Hypothalamus (tissue), 51 donors: ENCODE measurements at regions not wholly inside any gene's neighbourhood (a gene's known extent, or its start where the extent isn't known, plus 50 kb on each side); places are given as distances from the start of the nearest gene placed in this dataset.
"Not testable (repeated sequence)": the region's sequence is repeated elsewhere in the genome, so short reads cannot be mapped to it uniquely, and the experiment has no call there.

Source experiments
- DNase-seq, 51 donors: peaks; one replicate each; lab custom pipeline; 2025; lab: John Stamatoyannopoulos, UW

DNA sequence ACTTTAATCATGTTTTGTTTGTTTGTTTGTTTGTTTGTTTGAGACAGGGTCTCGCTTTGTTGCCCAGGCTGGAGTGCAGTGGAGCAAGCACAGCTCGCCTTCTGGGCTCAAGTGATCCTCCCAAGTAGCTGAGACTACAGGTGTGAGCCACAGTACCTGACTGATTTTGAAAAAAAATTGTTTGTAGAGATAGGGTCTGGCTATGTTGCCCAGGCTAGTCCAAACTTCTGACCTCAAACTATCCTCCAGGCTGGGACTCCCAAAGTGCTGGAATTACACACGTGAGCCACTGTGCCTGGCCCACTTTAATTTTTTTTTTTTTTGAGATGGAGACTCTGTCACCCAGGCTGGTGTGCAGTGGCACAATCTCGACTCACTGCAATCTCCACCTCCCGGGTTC, 74.8 kb upstream of the CLDN5 start:
- DNase-seq, result no peak

DNA sequence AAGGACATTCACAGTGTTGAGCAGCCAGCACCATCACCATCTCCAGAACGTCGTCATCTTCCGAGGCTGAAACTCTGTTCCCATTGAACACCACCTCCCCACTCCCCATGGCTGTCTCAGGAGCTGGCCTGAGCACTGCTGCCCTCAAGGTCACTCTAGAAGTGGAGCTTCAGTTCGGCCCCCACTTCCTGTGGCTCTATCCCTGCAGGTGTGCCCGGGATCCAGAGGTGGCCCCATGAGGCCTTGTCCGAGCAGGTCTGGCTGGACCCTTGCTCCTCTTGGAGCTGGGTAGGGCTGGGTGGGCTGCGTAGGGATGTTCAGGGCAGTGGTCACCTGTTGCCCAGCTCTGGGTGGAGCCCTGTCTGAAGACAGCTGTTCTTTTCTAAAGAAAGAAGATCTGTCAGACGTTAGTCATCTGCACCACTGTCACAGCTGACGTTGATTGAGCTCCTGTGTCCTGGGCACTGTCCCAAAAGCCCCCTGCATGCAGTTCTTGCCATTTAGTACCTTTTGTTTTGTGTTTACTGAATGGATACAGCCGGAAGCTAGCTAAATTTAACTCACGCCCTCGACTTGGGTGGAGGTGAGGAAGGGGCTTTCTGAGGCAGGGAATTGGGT, 75.5 kb upstream of the CLDN5 start:
- no peak for DNase-seq

DNA sequence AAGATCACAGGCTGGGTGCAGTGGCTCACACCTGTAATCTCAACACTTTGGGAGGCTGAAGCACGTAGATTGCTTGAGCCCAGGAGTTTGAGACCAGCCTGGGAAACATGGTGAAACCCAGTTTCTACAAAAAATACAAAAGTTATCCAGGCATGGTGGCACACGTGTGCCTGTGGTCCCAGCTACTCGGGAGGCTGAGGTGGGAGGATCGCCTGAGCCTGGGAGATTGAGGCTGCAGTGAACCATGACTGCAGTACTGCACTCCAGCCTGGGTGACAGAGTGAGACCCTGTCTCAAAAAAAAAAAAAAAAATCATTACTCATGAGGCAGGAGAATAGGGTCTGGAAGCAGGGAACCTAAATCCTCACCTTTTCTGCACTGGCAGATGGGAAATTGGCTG, 79.1 kb upstream of the CLDN5 start:
- not testable (repeated sequence) for DNase-seq

DNA sequence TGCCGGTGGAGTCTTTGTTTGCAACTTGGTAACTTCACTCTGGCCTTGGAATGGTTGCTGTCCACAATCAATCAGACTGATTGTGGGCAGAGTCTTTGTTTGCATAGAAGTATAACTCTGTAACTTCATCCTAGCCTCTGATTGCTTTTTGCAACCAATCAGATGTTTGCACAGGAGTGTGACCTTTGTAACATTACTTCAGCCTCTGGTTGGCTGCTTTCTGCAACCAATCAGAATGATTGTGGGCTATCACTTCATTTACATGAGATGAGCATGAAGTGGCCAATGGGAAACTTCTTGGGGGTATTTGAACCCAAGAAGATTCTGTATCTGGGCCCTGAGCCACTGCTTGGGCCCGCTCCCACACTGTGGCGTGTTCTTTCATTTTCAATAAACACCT, 79.6 kb upstream of the CLDN5 start:
- no peak for DNase-seq

DNA sequence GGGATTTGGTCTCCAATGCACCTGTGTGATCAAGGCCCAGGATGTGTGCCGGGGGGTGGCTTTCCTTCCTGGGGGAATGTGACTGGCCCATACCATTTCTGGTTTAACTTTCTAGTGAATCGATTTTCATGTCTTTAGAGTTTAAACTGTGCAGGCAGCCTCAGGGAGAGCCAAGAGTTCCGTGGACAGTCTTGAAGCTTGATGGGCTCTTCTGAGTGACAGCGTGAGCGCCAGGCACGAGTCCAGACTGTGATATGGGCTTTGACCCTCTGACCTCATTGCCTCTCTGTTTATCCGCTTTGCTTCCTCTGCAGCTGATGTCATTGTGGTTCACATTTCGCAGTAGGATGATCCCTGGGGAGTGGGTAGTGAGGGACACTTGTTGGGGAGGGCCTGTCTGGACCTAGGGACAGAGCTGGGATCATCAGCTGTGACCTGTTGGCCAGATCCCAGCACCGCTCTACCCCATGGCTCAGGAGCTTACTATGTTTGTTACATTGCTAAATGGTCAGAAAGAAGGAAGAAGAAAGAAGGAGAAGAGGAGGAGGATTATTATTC, 80.6 kb upstream of the CLDN5 start:
- DNase-seq, result no peak

DNA sequence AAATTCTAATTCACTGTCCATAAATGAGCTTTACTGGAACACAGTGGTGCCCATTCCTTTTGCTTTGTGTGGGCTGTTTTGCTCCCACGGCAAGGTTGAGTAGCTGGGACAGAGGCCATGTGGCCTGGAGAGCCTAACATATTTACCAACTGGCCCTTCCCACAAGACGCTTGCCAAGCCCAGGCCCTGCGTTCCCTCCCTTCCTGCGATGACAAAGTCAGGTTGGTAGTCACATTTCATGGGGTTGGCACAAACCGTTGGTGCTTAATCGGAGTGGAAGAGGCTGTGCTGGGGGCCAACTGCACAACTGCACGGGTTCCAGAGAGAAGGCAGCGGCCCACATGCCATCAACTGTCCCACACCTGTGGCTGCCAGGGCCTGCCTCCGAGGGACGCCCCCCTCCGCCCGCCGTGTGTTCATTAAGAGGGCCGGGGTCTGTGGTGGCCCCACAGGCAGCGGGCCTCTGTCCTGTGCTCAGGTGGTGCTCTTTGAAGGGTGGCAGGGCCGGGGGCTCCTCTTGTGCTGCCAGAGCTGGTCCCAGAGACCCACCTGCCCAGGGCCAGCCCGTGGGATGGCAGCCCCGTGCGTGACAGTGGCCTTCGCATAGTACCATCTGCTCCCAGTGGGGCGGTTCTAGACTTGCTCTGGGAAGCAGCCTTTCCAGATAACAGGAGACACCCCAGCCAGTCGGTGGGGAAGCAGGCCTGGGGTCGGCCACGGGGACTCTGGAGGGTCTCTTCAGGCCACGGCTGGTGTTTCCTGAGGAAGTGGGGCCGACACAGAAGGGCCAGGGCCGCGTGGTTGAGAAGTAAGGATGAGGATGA, 81.5 kb upstream of the CLDN5 start:
- DNase-seq, result no peak

DNA sequence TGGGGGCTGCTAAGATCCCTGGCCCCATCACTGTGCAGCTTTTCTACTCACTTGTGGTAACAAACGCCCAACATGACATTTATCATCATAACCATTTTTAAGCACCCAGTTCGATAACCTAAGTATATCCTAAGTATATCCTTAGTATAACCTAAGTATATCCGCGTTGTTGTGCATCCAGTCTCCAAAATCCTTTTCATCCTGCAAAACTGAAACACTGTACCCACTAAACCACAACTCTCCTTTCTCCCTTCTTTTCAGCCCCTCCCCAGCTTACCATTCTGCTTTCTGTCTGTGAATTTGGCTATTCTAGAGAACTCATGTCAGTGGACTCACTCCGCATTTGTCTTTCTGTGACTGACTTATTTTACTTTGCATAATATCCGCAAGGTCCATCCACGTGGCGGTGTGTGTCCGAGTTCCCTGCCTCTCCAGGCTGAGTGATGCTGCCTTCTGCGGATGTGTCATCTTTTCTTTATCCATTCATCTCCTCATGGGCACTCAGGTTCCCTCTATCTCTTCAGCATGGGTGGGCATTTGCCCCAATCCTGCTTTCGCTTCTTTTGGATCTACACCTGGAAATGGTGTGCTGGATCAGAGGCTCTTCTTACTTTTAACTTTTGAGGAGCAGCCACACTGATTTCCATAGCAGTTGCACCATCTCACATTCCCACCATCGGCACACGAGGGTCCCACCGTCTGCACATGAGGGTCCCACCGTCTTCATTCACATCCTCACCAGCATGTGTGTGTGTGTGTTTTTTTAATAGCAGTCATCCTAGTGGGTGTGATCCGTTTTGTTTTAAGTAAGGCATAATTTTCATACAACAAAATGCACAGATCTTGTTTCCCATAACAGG, 82.4 kb upstream of the CLDN5 start:
- no peak for DNase-seq

DNA sequence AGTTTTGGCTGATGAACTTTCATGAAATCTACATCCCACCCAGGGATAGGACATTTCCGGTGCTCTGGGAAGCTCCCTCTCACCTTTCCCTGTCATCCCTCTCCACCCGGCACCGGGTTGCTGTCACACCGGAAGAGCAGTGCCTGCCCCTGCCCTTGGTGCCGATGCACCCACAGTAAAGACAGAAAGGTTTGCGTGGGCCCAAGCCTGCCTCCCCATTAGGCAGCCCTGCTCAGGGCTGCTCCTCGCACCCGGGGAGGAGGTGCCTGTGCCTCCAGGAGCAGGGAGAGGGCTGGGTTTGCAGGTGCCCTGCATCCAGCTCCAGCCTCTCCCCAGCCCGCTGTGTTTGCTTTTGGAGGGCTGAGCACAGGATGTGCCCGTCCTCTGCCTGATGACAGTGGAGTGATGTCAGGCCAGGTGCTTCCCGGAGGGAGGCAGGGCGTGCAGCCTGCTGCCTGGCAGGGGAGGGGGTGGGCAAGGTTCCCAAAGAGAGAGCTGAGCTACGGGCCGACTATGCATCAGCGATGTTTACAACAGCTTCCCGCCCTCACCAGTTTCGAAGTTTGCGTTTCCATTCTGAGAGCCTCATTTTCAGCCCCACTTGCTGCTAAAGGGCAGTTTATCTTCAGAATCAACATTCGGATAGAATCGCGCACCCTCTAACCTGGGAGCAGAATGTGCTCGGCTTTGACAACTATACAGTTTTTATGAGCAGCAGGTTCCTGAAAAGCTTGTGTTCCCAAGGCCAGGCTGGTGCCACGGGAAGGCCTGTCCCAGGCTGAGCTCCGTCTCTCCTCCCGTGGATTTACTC, 83.2 kb upstream of the CLDN5 start:
- no peak for DNase-seq

DNA sequence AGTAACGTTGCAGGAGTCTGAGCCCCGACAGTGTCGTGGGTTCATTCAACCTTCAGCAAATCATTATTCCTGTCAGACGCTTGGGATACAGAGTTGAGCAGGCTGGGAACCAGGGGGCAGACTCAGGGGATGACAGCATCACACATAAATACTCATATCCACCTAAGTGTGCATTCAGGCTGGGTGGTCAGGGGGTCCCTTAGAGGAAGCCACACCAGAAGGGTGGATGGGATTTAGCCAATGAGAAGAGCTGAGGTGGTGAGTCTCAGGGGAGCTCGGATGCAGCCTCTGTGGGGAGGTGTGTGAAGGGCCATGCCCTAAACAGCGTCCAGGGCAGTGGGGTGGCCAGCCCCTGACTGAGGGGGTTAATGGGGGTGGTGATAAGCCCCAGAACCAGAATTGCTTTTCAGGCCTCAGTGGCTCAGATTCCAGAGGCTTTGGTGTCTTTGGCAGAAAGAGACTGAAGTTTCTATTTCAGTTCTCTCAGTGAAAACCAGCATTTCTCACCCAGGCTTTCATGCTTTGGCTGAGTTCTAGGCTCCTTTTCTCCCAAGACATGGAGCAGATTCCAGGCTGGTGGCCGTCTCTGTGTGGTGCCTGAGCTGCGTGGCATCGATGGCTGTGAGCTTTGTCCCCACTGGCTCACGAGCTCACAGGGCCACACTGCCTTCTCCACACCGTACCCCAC, 83.9 kb upstream of the CLDN5 start:
- DNase-seq, result no peak

DNA sequence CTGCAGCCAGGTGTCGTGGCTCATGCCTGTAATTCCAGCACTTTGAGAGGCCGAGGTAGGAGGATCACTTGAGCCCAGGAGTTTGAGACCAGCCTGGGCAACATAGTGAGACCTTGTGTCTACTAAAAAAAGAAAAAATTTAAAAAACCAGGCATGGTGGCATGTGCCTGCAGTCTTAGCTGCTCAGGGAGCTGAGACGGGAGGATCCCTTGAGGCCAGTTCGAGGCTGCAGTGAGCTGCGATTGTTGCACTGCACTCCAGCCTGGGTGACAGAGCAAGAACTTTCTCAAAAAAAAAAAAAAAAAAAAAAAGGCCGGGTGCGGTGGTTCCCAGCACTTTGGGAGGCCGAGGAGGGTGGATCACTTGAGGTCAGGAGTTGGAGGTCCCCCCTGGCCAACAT, 85.5 kb upstream of the CLDN5 start:
- DNase-seq, result not testable (repeated sequence)

DNA sequence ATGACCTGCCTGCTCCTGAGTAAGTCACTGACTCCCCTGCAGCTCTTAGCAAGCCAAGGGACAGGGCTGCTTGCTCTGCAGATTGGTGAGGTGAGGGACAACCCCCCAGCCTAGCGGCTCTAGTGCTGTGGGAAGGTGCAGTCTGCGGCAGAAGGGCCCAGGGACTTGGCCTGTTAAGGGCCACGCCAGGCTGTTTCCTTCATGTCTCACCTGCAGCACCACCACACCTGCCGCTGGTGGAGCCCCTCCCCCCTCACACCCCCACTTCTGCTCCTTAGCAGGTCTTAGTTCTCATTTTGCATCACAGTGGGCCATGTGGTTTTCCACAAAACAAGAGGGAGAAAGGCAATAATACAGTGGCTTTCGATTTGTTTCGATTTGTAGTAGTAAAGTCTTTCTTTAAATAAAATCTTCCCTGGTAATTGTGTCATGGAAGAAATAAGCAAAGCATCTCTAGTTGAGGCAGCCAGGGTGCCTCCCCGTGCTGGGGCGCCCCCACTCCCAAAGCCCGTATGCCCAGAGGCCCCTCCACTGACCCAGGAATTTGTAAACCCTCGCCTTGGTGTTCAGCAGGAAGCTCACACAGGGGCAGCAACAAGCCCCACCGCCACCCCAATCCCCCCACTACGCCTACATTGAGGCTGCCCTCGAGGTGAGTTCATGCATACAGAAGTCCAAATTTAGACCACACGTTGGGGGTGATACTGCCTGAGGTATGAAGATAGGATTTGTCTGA, 86.5 kb upstream of the CLDN5 start:
- no peak for DNase-seq

DNA sequence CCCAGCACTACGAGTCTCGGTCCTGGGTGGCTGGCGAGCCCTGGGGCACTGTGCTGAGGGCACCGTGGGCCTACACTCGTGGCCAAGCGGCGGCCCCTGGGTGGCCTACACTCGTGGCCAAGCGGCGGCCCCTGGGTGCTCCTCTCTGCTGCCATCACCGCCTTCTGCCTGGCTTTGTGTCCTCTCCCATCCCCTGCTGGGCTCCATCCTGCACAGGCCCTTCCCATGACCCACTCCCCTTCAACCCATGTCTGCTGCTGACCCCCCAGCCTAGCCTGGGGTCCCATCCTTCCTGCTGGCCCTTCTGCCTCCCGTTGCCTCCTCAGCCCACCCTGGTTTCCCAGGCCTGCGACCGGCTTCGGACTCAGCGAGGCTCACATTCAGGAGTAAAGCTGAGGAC, 87.4 kb upstream of the CLDN5 start:
- DNase-seq, result no peak

DNA sequence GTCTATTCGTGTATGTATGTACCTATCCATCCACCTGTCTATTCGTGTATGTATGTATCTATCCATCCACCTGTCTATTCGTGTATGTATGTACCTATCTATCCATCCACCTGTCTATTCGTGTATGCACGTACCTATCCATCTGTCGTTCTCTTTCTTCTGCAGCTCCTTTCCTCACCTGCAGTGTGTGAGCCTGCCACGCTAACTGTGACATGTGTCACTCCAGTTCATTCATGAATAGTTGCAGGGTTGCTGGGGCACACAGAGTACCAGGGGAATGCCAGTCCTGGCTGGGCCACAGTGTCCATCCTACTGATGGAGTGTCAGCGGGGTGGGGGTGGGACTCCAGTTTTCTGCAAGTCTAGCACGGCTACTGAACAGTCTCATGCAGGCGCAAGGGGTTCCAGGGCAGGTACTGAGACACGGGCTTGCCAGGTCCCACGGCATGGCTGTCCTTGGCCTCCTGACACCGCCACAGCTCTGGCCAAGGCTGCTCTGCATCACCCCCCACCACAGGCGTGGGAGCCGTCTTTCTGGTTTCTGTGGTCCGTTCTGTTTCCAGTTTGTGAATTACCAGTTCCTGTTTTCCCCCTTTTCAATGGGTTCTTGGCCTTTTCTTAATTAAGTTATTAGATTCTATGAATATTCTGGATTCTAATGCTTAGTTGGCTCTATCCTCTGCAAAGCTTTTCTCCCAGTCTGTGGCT, 88.8 kb upstream of the CLDN5 start:
- DNase-seq, result no peak

DNA sequence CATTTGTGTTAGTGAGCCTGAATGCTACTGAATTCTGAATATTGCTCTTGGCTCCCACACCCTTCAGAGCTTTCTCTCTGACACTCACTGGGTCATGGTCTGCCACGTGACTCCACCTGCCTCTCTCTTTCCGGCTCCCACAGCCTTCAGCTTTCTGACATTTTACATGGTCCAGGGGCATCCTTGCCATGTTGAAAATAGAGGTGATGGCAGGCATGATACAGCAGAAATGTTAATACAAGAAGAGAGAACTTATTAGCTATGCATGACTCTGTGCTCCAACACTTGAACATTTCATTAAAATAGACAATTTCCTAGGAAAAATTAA, 90.3 kb upstream of the CLDN5 start:
- DNase-seq, result no peak

DNA sequence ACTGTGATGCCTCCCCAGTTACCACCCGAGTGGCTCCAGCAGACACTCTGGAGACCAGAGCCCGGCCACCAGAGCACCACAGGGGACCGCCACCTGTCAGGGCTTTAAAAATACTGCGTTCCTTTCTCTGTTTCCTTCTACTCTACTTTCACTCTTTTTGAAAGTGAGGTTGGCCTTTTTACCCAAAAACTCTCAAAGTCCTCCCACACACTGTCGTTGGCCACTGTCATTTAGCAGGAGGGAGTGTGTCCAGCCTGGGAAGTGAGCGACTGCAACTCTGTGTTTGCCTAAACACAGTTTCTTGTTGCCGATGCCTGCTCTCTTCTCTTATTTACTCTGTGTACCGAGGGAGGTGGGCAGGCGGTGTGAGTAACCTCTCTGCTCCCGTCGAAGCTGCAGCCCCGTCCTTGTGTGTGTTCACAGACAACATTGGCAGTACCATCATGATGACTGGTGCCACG, 90.8 kb upstream of the CLDN5 start:
- DNase-seq, result no peak

DNA sequence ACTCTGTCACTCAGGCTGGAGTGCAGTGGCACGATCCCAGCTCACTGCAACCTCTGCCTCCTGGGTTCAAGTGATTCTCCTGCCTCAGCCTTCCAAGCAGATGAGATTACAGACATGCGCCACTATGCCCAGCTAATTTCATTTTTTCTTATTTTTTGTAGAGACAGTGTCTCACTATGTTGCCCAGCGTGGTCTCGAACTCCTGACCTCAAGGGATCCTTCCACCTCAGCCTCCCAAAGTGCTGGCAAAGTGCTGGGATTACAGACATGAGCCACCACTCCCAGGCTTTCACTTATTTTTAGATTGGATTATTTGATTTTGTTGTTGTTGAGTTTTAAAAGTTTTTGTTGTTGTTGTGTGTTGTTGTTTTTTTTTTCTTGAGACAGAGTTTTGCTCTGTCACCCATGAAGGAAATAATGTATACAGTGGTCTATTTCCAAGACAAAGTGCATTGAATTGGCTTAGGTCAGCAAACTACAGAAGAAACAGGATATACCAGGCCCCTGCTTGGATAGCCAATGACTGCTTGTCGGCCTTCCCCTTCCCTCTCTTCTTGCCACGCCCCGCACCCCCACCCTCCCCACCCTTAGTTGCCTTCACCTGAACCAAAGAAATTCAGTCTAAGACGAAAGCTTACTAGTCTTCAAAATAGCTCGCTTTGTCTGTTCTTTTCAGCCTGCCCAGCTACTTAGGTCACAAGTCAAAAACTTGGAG, 91.8 kb upstream of the CLDN5 start:
- DNase-seq, result no peak

DNA sequence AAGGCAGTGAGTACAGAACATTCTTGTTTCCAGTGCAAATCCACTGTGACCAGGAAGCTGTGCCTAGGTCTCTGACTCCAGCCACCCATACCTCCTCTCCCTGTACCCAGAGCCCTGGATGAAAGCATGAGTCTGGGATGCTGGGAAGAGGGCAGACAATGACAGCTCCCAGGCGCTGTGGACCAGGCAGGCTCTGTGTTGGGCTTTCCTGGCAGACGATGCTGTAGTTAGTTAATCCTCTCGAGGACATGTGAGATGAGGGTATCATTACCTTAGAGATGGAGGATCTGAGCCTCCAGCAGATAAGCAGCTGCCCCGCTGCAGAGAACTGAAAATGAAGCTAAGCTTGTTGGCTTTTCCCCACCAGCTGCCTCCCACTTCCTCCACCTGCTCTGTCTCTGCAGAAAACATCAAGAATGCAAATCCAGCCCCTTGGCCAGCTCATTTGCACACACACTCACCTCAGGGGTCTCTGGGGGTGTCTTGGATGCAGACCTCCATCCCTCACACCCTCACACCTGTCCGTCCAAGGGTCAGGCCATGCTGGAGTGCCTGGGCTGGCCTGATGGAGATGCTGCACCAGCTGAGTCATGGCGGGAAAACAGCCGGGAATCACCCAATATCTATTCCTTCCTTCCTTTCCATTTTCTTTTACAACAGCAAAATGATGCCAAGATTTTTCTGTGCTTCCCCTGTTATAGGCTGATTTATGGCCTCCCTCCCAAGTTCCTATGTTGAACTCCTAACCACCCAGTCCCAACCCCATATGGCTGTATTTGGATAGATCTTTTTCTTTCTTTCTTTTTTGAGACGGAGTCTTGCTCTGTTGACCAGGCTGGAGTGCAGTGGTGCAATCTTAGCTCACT, 94.9 kb upstream of the SEPTIN5 start:
- DNase-seq, result no peak
